Mucosa of descending colon (tissue), 3 donors: ENCODE measurements at regions not wholly inside any gene's neighbourhood (a gene's known extent, or its start where the extent isn't known, plus 50 kb on each side); places are given as distances from the start of the nearest gene placed in this dataset.
"Not testable (repeated sequence)": the region's sequence is repeated elsewhere in the genome, so short reads cannot be mapped to it uniquely, and the experiment has no call there.

Experiments used
- ATAC-seq: fragments of 200-7000 bp; cut with Tn5 transposase; one replicate; pipeline ENCODE4 v1.9.1; 2020; ENCODE audit warnings: mild to moderate bottlenecking, moderate library complexity
- DNase-seq, 3 donors: peaks; one replicate each; pipeline ENCODE4 v3.0.0-alpha.2; 2020
- H3K36me3 ChIP-seq: fragments of 200-600 bp; one replicate; pipeline ENCODE4 v1.8.0; 2021; ENCODE audit warnings: low read depth, mild to moderate bottlenecking
- H3K4me1 ChIP-seq: fragments of 200-600 bp; one replicate; pipeline ENCODE4 v1.8.0; 2021; ENCODE audit warnings: low read depth, mild to moderate bottlenecking
- H3K4me3 ChIP-seq: fragments of 200-600 bp; one replicate; pipeline ENCODE4 v1.8.0; 2021; ENCODE audit warnings: mild to moderate bottlenecking
- H3K9me3 ChIP-seq: fragments of 200-600 bp; one replicate; pipeline ENCODE4 v1.8.0; 2021; ENCODE audit warnings: mild to moderate bottlenecking
- CTCF ChIP-seq: fragments of 200-600 bp; IDR thresholded peaks from one replicate; pipeline ENCODE4 v1.8.0; 2022; ENCODE audit warnings: antibody characterized with exemption, mild to moderate bottlenecking
- intact Hi-C, 2 donors: fragments of 100-400 bp; cut with DNase I in 1 of 2; cut with micrococcal nuclease in 1 of 2; formaldehyde crosslinking; loops; one replicate each; pipeline versions ENCODE4 v1.11.0 to v1.11.1; 2022; cut with DNase I, micrococcal nuclease
- donor health status: DM: no; HTN: no; CAD: no; lungs with moderate emphysema.
- donor health status: DM: no; HTN: no; CAD: no.
- donor health status: DM: no; HTN: yes; CAD: no.

DNA sequence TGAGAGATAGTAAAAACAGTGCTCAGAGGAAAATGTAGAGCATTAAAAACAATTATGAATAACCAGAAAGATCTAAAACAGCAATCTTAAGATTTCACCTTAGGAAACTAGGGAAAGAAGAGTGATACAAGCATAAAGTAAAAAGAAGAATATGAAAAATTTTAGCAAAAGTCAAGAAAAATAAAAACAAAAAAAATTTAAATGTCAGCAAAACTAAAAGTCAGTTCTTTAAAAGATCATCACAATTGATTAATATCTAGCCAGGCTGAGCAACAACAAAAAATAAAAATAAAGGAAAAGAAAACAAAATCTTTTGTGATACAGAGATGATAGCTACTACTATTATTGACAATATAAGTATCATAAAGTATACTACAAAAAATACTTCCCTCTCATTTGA, 1088.1 kb upstream of the EDIL3 start:
- H3K36me3 ChIP-seq: no peaks in the 10 kb centered on the region
- no peak for DNase-seq
- no peaks in the 10 kb centered on the region for H3K4me1 ChIP-seq
- no peak overlapping the region for H3K4me3 ChIP-seq
- TF ChIP-seq CTCF: no peak
- no peaks in the 10 kb centered on the region for H3K9me3 ChIP-seq
- ATAC-seq: no peak
- intact Hi-C loops: no loop called here

DNA sequence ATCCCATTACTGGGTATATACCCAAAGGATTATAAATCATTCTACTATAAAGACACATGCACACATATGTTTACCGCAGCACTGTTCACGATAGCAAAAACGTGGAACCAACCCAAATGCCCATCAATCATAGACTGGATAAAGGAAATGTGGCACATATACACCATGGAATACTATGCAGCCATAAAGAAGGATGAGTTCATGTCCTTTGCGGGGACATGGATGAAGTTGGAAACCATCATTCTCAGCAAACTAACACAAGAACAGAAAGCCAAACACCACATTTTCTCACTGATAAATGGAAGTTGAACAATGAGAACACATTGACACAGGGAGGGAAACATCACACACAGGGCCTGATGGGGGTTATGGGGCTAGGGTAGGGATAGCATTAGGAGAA, 1090.5 kb upstream of the EDIL3 start:
- H3K4me3 ChIP-seq, ATAC-seq, intact Hi-C loops, H3K4me1 ChIP-seq, H3K36me3 ChIP-seq, DNase-seq, H3K9me3 ChIP-seq: not testable (repeated sequence)

- Histone ChIP-seq H3K36me3 (no peaks in the 10 kb centered on the region), H3K9me3 (no peaks in the 10 kb centered on the region), H3K4me3 (no peak overlapping the region), H3K4me1 (no peaks in the 10 kb centered on the region)
- intact Hi-C loops: no loop called here
- no peak for TF ChIP-seq CTCF
- no peak for DNase-seq
- no peak for ATAC-seq
These were observed 1091.9 kb upstream of the EDIL3 start for GRCh38 chr5:85476617-85477016.

DNA sequence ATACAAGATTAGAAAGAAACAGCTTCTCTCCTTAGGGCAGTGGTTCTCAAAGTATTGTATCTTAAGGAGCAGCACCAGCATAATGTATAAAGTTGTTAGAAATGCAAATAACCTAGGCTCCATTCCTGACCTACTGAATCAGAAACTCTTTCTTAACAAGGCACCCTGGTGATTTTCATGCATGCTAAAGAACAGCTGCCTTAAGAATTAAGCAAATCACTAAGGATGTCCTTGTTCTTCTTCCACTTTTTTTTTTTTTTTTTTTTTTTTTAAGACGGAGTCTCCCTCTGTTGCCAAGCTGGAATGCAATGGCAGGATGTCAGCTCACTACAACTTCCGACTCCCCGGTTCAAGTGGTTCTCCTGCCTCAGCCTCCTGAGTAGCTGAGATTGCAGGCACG, 1095.2 kb upstream of the EDIL3 start:
- Histone ChIP-seq H3K9me3 (peaks cover 8% of the 10 kb centered on the region), H3K4me1 (no peaks in the 10 kb centered on the region), H3K36me3 (no peaks in the 10 kb centered on the region), H3K4me3 (no peak overlapping the region)
- DNase-seq: no peak
- no peak for ATAC-seq
- TF ChIP-seq CTCF: no peak
- intact Hi-C loops: no loop called here

GRCh38 chr5:85484982-85485574, 1100.4 kb upstream of the EDIL3 start:
- Histone ChIP-seq H3K4me1 (no peaks in the 10 kb centered on the region), H3K9me3 (peaks cover 17% of the 10 kb centered on the region), H3K36me3 (no peaks in the 10 kb centered on the region), H3K4me3 (no peak overlapping the region)
- TF ChIP-seq CTCF: no peak
- intact Hi-C loops: no loop called here
- DNase-seq (no peak), ATAC-seq (no peak)

- TF ChIP-seq CTCF: no peak
- Histone ChIP-seq H3K4me1 (no peaks in the 10 kb centered on the region), H3K36me3 (no peaks in the 10 kb centered on the region), H3K4me3 (no peak overlapping the region), H3K9me3 (peaks cover 21% of the 10 kb centered on the region)
- DNase-seq (no peak), ATAC-seq (no peak)
- intact Hi-C loops: no loop called here
These were observed 1103.6 kb upstream of the EDIL3 start for GRCh38 chr5:85488295-85488694.
